ENCODE measurements at regions not wholly inside any gene's neighbourhood (a gene's known extent, or its start where the extent isn't known, plus 50 kb on each side); places are given as distances from the start of the nearest gene placed in this dataset.
A peak's percentile ranks its signal among the peaks of the same experiment; 100 is the strongest.

GRCh38 chr14:76551906-76552305 is 176.0 kb downstream of the ESRRB start:
- DNase-seq: peak in 2 of 3 donors; percentile 7 to 9

- no peak for DNase-seq
Measured at GRCh38 chr14:76564471-76565422, 188.8 kb downstream of the ESRRB start.

GRCh38 chr14:76566439-76566838 is 190.5 kb downstream of the ESRRB start:
- DNase-seq: no peak

- DNase-seq: no peak
Measured at GRCh38 chr14:76574416-76575095, 186.7 kb upstream of the VASH1 start.

- DNase-seq: no peak
Measured at GRCh38 chr14:76575108-76575507, 186.2 kb upstream of the VASH1 start.

GRCh38 chr14:76576047-76576741 is 185.1 kb upstream of the VASH1 start:
- DNase-seq: no peak

GRCh38 chr14:76577090-76577489 is 184.2 kb upstream of the VASH1 start:
- no peak for DNase-seq

- DNase-seq: no peak
Measured at GRCh38 chr14:76577837-76578236, 183.4 kb upstream of the VASH1 start.

- no peak for DNase-seq
Measured at GRCh38 chr14:76580399-76580798, 180.9 kb upstream of the VASH1 start.

- no peak for DNase-seq
Measured at GRCh38 chr14:76580967-76581366, 180.3 kb upstream of the VASH1 start.

- no peak for DNase-seq
Measured at GRCh38 chr14:76581592-76581991, 179.7 kb upstream of the VASH1 start.

GRCh38 chr14:76582447-76582846 is 178.8 kb upstream of the VASH1 start:
- DNase-seq: no peak

GRCh38 chr14:76583174-76583573 is 178.1 kb upstream of the VASH1 start:
- DNase-seq: no peak

- DNase-seq: no peak
Measured at GRCh38 chr14:76583805-76584204, 177.5 kb upstream of the VASH1 start.

GRCh38 chr14:76584271-76584702 is 177.0 kb upstream of the VASH1 start:
- no peak for DNase-seq

GRCh38 chr14:76585616-76586015 is 175.7 kb upstream of the VASH1 start:
- DNase-seq: peak in 2 of 3 donors; percentile 12 to 40

GRCh38 chr14:76589246-76589645 is 172.0 kb upstream of the VASH1 start:
- no peak for DNase-seq

- DNase-seq: no peak
Measured at GRCh38 chr14:76591266-76591665, 170.0 kb upstream of the VASH1 start.

GRCh38 chr14:76595266-76595665 is 166.0 kb upstream of the VASH1 start:
- DNase-seq: no peak

GRCh38 chr14:76597387-76597786 is 163.9 kb upstream of the VASH1 start:
- no peak for DNase-seq

- DNase-seq: no peak
Measured at GRCh38 chr14:76599141-76599540, 162.1 kb upstream of the VASH1 start.

- DNase-seq: no peak
Measured at GRCh38 chr14:76599559-76600287, 161.5 kb upstream of the VASH1 start.

- no peak for DNase-seq
Measured at GRCh38 chr14:76603713-76604112, 157.6 kb upstream of the VASH1 start.

All from suppressor macrophage treated with lipopolysaccharide for 1 hour (primary cell).